ENCODE measurements at regions not wholly inside any gene's neighbourhood (a gene's known extent, or its start where the extent isn't known, plus 50 kb on each side); places are given as distances from the start of the nearest gene placed in this dataset.
"Not testable (repeated sequence)": the region's sequence is repeated elsewhere in the genome, so short reads cannot be mapped to it uniquely, and the experiment has no call there.

GRCh38 chr2:84103816-84104527, 355.1 kb downstream of the SUCLG1 start:
- TF ChIP-seq, protein P1, sequence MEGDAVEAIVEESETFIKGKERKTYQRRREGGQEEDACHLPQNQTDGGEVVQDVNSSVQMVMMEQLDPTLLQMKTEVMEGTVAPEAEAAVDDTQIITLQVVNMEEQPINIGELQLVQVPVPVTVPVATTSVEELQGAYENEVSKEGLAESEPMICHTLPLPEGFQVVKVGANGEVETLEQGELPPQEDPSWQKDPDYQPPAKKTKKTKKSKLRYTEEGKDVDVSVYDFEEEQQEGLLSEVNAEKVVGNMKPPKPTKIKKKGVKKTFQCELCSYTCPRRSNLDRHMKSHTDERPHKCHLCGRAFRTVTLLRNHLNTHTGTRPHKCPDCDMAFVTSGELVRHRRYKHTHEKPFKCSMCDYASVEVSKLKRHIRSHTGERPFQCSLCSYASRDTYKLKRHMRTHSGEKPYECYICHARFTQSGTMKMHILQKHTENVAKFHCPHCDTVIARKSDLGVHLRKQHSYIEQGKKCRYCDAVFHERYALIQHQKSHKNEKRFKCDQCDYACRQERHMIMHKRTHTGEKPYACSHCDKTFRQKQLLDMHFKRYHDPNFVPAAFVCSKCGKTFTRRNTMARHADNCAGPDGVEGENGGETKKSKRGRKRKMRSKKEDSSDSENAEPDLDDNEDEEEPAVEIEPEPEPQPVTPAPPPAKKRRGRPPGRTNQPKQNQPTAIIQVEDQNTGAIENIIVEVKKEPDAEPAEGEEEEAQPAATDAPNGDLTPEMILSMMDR (IDR thresholded peaks at IDR 0.05 in 2 of 3, conservative IDR thresholded peaks at IDR 0.05 in 1 of 3; ENCODE audit: insufficient read depth in 2 of 3, low read depth in 1 of 3, low read length in 3 of 3) = not testable (repeated sequence)
- not testable (repeated sequence) for TF ChIP-seq SIN3A (IDR thresholded peaks at IDR 0.05; ENCODE audit: borderline replicate concordance in 2 of 2, control insufficient read depth in 1 of 2, low read depth in 2 of 2, low read length in 2 of 2); L3MBTL2 (IDR thresholded peaks at IDR 0.05); MXI1 (IDR thresholded peaks at IDR 0.05; ENCODE audit: low read depth, low read length); STAT5B (CRISPR knock-in tag; IDR thresholded peaks at IDR 0.05); CEBPG (CRISPR knock-in tag; IDR thresholded peaks at IDR 0.05); CEBPG (tag; conservative IDR thresholded peaks at IDR 0.05 in 1 of 2, IDR thresholded peaks at IDR 0.05 in 1 of 2); ZNF780A (CRISPR knock-in tag; IDR thresholded peaks at IDR 0.05); FOSL1 (tag; conservative IDR thresholded peaks at IDR 0.05); ZNF274 (IDR thresholded peaks at IDR 0.05; ENCODE audit: borderline replicate concordance, low read depth, low read length)
